Loucy (cell line): ENCODE measurements at regions not wholly inside any gene's neighbourhood (a gene's known extent, or its start where the extent isn't known, plus 50 kb on each side); places are given as distances from the start of the nearest gene placed in this dataset.

Source experiments
- H2AFZ ChIP-seq: fragments of 200-600 bp; sonication (generic); 2 replicates; pipeline ENCODE4 v1.6.0; 2016; ENCODE audit warnings: antibody characterized with exemption, mild to moderate bottlenecking, low read length, moderate library complexity
- H3F3A ChIP-seq: fragments of 200-600 bp; 2 replicates; pipeline ENCODE4 v1.6.0; 2016; ENCODE audit warnings: antibody characterized with exemption, low read depth, mild to moderate bottlenecking
- H3K27me3 ChIP-seq: fragments of 200-600 bp; sonication (generic); 2 replicates; pipeline ENCODE4 v1.6.1; 2014; ENCODE audit warnings: low read length, mild to moderate bottlenecking; ENCODE audit not compliant: insufficient read depth, poor library complexity, severe bottlenecking
- H3K36me3 ChIP-seq: fragments of 200-600 bp; sonication (generic); 2 replicates; pipeline ENCODE4 v1.6.1; 2016; ENCODE audit warnings: low read length; ENCODE audit not compliant: insufficient read depth
- H3K4me1 ChIP-seq: fragments of 200-600 bp; sonication (generic); 2 replicates; pipeline ENCODE4 v1.5.1; 2014; ENCODE audit warnings: low read length, mild to moderate bottlenecking; ENCODE audit not compliant: insufficient read depth, poor library complexity, severe bottlenecking
- H3K4me2 ChIP-seq: fragments of 200-600 bp; sonication (generic); 2 replicates; pipeline ENCODE4 v1.6.0; 2014; ENCODE audit warnings: antibody characterized with exemption, low read length, low read depth, mild to moderate bottlenecking; ENCODE audit not compliant: poor library complexity, severe bottlenecking
- H3K4me3 ChIP-seq: fragments of 200-600 bp; sonication (generic); 2 replicates; pipeline ENCODE4 v1.5.1; 2014; ENCODE audit warnings: low read length, mild to moderate bottlenecking, mixed read lengths; ENCODE audit not compliant: poor library complexity, severe bottlenecking
- H3K79me2 ChIP-seq: fragments of 200-600 bp; sonication (generic); 2 replicates; pipeline ENCODE4 v1.6.1; 2014; ENCODE audit warnings: low read length; ENCODE audit not compliant: insufficient read depth
- H3K9ac ChIP-seq: fragments of 200-600 bp; sonication (generic); 2 replicates; pipeline ENCODE4 v1.6.0; 2014; ENCODE audit warnings: mild to moderate bottlenecking, low read depth, low read length, moderate library complexity; ENCODE audit not compliant: poor library complexity, severe bottlenecking
- H3K9me2 ChIP-seq: fragments of 200-600 bp; sonication (generic); replicated peaks from 2 replicates; pipeline ENCODE4 v1.6.1; 2016; ENCODE audit warnings: low read depth, low read length, mixed read lengths
- H3K9me3 ChIP-seq: fragments of 200-600 bp; sonication (generic); 2 replicates; pipeline ENCODE4 v1.6.1; 2014; ENCODE audit warnings: mild to moderate bottlenecking, antibody characterized with exemption, low read length, low read depth; ENCODE audit not compliant: insufficient read depth
- H4K20me1 ChIP-seq: fragments of 200-600 bp; sonication (generic); 2 replicates; pipeline ENCODE4 v1.6.0; 2014; ENCODE audit warnings: antibody characterized with exemption, low read length, mild to moderate bottlenecking; ENCODE audit not compliant: insufficient read depth, poor library complexity, severe bottlenecking
- CTCF ChIP-seq: fragments of 200-600 bp; sonication (generic); conservative IDR thresholded peaks from 2 replicates; pipeline ENCODE4 v1.5.1; 2014; ENCODE audit warnings: mild to moderate bottlenecking, antibody characterized with exemption, low read length
- EZH2phosphoT487 ChIP-seq: fragments of 200-600 bp; IDR thresholded peaks from 2 replicates; pipeline ENCODE4 v1.6.1; 2018; ENCODE audit warnings: antibody characterized with exemption, mild to moderate bottlenecking, moderate library complexity, borderline replicate concordance

GRCh38 chr1:213615226-213615916 lies 372.4 kb upstream of the PROX1 start:
- Histone ChIP-seq H3F3A (no peaks in the 10 kb centered on the region), H3K9ac (no peak overlapping the region), H2AFZ (no peak overlapping the region), H3K36me3 (no peaks in the 10 kb centered on the region), H3K4me2 (no peak overlapping the region), H3K9me2 (no peaks in the 10 kb centered on the region), H3K4me1 (no peaks in the 10 kb centered on the region), H3K4me3 (no peak overlapping the region), H3K9me3 (no peaks in the 10 kb centered on the region), H3K79me2 (no peaks in the 10 kb centered on the region), H3K27me3 (no peaks in the 10 kb centered on the region), H4K20me1 (no peaks in the 10 kb centered on the region)
- TF ChIP-seq EZH2phosphoT487 (no peak), CTCF (no peak)

- Histone ChIP-seq H3K4me1 (no peaks in the 10 kb centered on the region), H3F3A (no peaks in the 10 kb centered on the region), H3K36me3 (no peaks in the 10 kb centered on the region), H3K9ac (no peak overlapping the region), H2AFZ (no peak overlapping the region), H3K4me2 (no peak overlapping the region), H3K4me3 (no peak overlapping the region), H3K27me3 (no peaks in the 10 kb centered on the region), H3K9me2 (no peaks in the 10 kb centered on the region), H3K9me3 (no peaks in the 10 kb centered on the region), H3K79me2 (no peaks in the 10 kb centered on the region), H4K20me1 (no peaks in the 10 kb centered on the region)
- no peak for TF ChIP-seq CTCF
- TF ChIP-seq EZH2phosphoT487, result no peak
Observed at GRCh38 chr1:213617133-213617532, 370.6 kb upstream of the PROX1 start.

- H3K36me3 ChIP-seq, result no peaks in the 10 kb centered on the region
- H3K4me1 ChIP-seq, result no peaks in the 10 kb centered on the region
- no peaks in the 10 kb centered on the region for H3F3A ChIP-seq
- H3K9ac ChIP-seq, result no peak overlapping the region
- no peaks in the 10 kb centered on the region for H3K9me2 ChIP-seq
- no peaks in the 10 kb centered on the region for H3K27me3 ChIP-seq
- no peaks in the 10 kb centered on the region for H3K9me3 ChIP-seq
- H3K4me2 ChIP-seq, result no peak overlapping the region
- H3K4me3 ChIP-seq, result no peak overlapping the region
- H3K79me2 ChIP-seq, result no peaks in the 10 kb centered on the region
- no peaks in the 10 kb centered on the region for H4K20me1 ChIP-seq
- H2AFZ ChIP-seq, result no peak overlapping the region
- no peak for TF ChIP-seq EZH2phosphoT487
- TF ChIP-seq CTCF, result no peak
Observed at GRCh38 chr1:213618094-213618493, 369.7 kb upstream of the PROX1 start.
